Mesendoderm (in vitro differentiated cells): ENCODE measurements at regions not wholly inside any gene's neighbourhood (a gene's known extent, or its start where the extent isn't known, plus 50 kb on each side); places are given as distances from the start of the nearest gene placed in this dataset.

Experiments
- DNase-seq: peaks from one replicate; pipeline ENCODE4 v3.0.0; 2013
- H2AK5ac ChIP-seq: 2 replicates; pipeline ENCODE4 v1.6.1; 2013; ENCODE audit warnings: low read length, inconsistent platforms
- H2BK120ac ChIP-seq: 2 replicates; pipeline ENCODE4 v1.6.1; 2013; ENCODE audit warnings: low read depth, mild to moderate bottlenecking, low read length, moderate library complexity, mixed read lengths
- H2BK15ac ChIP-seq: replicated peaks from 2 replicates; pipeline ENCODE4 v1.6.1; 2013; ENCODE audit warnings: low read depth, mild to moderate bottlenecking, moderate library complexity
- H2BK5ac ChIP-seq: 2 replicates; pipeline ENCODE4 v1.6.1; 2013; ENCODE audit warnings: low read length, inconsistent platforms
- H3K18ac ChIP-seq: 2 replicates; pipeline ENCODE4 v1.6.1; 2013; ENCODE audit warnings: mild to moderate bottlenecking, low read length, mixed read lengths
- H3K23ac ChIP-seq: one replicate; pipeline ENCODE4 v1.6.1; 2013; ENCODE audit warnings: low read length
- H3K27ac ChIP-seq: 2 replicates; pipeline ENCODE4 v1.5.1; 2013; ENCODE audit warnings: low read depth, mild to moderate bottlenecking, inconsistent platforms, low read length, moderate library complexity
- H3K27me3 ChIP-seq: 2 replicates; pipeline ENCODE4 v1.6.1; 2013; ENCODE audit warnings: low read length, control low read depth, mild to moderate bottlenecking, inconsistent platforms; ENCODE audit not compliant: insufficient read depth, poor library complexity
- H3K36me3 ChIP-seq: 2 replicates; pipeline ENCODE4 v1.6.1; 2013; ENCODE audit warnings: low read length, inconsistent platforms; ENCODE audit not compliant: control insufficient read depth, insufficient read depth
- H3K4ac ChIP-seq: one replicate; pipeline ENCODE4 v1.6.1; 2013; ENCODE audit warnings: low read depth, mild to moderate bottlenecking, low read length, moderate library complexity
- H3K4me1 ChIP-seq: 2 replicates; pipeline ENCODE4 v1.6.1; 2013; ENCODE audit warnings: low read depth, low read length, inconsistent platforms; ENCODE audit not compliant: control insufficient read depth
- H3K4me2 ChIP-seq: 2 replicates; pipeline ENCODE4 v1.6.1; 2013; ENCODE audit warnings: low read length
- H3K4me3 ChIP-seq: 2 replicates; pipeline ENCODE4 v1.5.1; 2013; ENCODE audit warnings: mild to moderate bottlenecking, low read length
- H3K56ac ChIP-seq: one replicate; pipeline ENCODE4 v1.6.1; 2013; ENCODE audit warnings: low read length
- H3K79me1 ChIP-seq: 2 replicates; pipeline ENCODE4 v1.6.1; 2013; ENCODE audit warnings: low read length, inconsistent platforms
- H3K79me2 ChIP-seq: 2 replicates; pipeline ENCODE4 v1.6.1; 2013; ENCODE audit warnings: mild to moderate bottlenecking, low read length; ENCODE audit not compliant: control insufficient read depth, insufficient read depth
- H3K9ac ChIP-seq: 2 replicates; pipeline ENCODE4 v1.6.1; 2013; ENCODE audit warnings: low read length, inconsistent platforms
- H4K5ac ChIP-seq: one replicate; pipeline ENCODE4 v1.6.1; 2013; ENCODE audit warnings: low read length
- H4K8ac ChIP-seq: one replicate; pipeline ENCODE4 v1.6.1; 2013; ENCODE audit warnings: low read depth, mild to moderate bottlenecking, control low read depth, low read length, moderate library complexity
- WGBS: extraction: QIAGEN DNeasy Blood & Tissue Kit; methylation state at CpG from one replicate; pipeline ENCODE4 v1.1.7; 2013; ENCODE audit warnings: low lambda C conversion rate, missing lambda C conversion rate; ENCODE audit not compliant: insufficient coverage; ENCODE audit errors: extremely low coverage; 5-methylcytosine and 5-hydroxymethylcytosine counted together

DNA sequence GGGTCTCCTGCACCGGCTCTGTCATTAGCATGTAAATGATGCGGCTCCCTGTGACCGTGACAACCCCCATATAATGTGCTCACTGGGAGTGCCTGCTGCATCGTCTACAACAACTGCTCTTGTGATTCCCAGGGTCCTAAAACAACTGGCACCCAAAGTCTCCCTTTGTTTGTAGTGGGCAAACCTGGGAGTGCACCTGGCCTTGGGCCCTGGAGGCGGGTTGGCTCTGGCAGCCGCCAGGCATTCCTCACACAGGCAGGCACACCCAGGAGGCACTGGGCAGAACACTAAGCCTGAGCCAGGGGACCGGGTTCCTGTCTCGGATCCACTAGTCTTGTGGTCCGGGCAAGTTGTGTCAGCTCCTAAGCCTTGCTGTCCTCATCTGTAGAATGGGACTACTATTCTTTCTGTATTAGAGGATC is 115.5 kb upstream of the GPR26 start:
- no peaks in the 10 kb centered on the region for H3K4me1 ChIP-seq
- H3K56ac ChIP-seq: no peak overlapping the region
- no peaks in the 10 kb centered on the region for H3K79me1 ChIP-seq
- no peak overlapping the region for H4K5ac ChIP-seq
- no peaks in the 10 kb centered on the region for H3K36me3 ChIP-seq
- no peak overlapping the region for H3K27ac ChIP-seq
- H3K4ac ChIP-seq: no peak overlapping the region
- no peak overlapping the region for H2BK120ac ChIP-seq
- H3K18ac ChIP-seq: no peak overlapping the region
- H3K9ac ChIP-seq: no peak overlapping the region
- no peak overlapping the region for H2BK5ac ChIP-seq
- WGBS: no CpG with 5 or more reads among the region's 9 CpGs
- H3K23ac ChIP-seq: no peak overlapping the region
- H4K8ac ChIP-seq: no peak overlapping the region
- no peak overlapping the region for H2BK15ac ChIP-seq
- no peak overlapping the region for H3K4me2 ChIP-seq
- no peak for DNase-seq
- no peak overlapping the region for H3K4me3 ChIP-seq
- no peak overlapping the region for H2AK5ac ChIP-seq
- no peaks in the 10 kb centered on the region for H3K27me3 ChIP-seq
- H3K79me2 ChIP-seq: no peaks in the 10 kb centered on the region

DNA sequence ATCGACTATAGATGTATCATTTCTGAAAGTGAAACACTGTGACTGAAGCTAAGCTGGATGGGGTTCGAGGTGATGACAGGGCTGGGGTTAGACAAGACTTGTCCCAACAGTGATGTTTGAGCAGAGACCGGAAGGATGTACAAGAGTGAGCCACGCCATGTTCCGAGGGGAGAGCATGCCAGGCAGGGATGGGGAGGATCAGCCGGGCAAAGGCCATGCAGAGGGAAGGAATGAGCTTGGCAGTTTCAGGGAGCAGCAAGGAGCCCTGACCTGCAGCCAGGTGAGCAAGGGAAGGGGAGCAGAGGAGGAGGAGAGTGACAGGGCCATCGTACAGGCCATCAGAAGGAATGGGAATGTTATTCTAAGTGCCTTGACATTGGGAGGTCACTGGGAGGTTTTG is 114.9 kb upstream of the GPR26 start:
- H2BK15ac ChIP-seq: no peak overlapping the region
- WGBS: no CpG with 5 or more reads among the region's 7 CpGs
- no peaks in the 10 kb centered on the region for H3K79me1 ChIP-seq

DNA sequence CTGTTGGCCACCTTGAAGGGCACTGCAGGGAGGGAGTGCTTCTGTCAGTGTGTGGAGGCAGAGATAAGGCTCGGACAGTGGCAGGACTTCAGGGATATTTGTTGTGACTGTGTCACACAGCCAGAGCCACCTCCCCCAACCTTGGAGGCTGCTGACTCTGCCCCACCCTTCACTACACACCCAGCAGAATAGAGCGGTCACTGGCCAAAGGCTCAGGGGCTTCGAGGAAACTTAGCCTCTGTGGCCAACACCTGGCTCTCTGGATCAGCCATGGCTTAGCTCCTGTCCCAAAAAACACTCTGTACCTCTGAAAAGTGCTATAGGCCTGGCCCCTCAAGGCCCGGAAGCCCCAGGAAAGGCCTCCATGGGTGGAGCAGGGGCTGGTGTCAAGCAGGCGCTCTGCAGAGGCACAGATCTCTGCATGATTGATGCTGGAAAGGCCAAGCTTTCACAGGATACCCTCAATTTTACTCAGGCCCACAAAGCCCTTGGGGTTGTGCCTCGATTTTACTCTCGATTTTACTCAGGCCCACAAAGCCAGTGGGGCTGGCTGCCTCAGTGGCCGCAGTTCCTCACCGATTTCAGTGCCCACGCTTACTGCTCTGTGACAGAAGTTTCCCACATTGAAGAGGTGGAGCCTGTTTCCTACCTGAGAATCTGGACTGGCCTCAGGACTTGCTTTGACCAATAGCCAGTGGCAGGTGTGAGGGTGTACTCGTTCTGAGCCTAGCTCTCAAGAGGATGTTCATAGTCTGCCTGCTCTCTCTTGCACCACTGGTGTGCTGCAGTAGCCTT is 113.2 kb upstream of the GPR26 start:
- no peak overlapping the region for H3K4ac ChIP-seq
- H3K56ac ChIP-seq: no peak overlapping the region
- DNase-seq: no peak
- H4K5ac ChIP-seq: no peak overlapping the region
- H3K9ac ChIP-seq: no peak overlapping the region
- H2AK5ac ChIP-seq: no peak overlapping the region
- no peak overlapping the region for H2BK5ac ChIP-seq
- no peak overlapping the region for H3K4me2 ChIP-seq
- H3K18ac ChIP-seq: no peak overlapping the region
- H3K36me3 ChIP-seq: no peaks in the 10 kb centered on the region
- no peaks in the 10 kb centered on the region for H3K79me2 ChIP-seq
- H4K8ac ChIP-seq: no peak overlapping the region
- no peak overlapping the region for H2BK15ac ChIP-seq
- H2BK120ac ChIP-seq: no peak overlapping the region
- H3K4me1 ChIP-seq: no peaks in the 10 kb centered on the region
- H3K79me1 ChIP-seq: no peaks in the 10 kb centered on the region
- H3K27me3 ChIP-seq: no peaks in the 10 kb centered on the region
- no CpG with 5 or more reads among the region's 11 CpGs for WGBS
- no peak overlapping the region for H3K4me3 ChIP-seq
- no peak overlapping the region for H3K23ac ChIP-seq
- H3K27ac ChIP-seq: no peak overlapping the region

More for the DNA sequence above, 114.9 kb upstream of the GPR26 start:
- no peak overlapping the region for H3K4me2 ChIP-seq
- H3K27me3 ChIP-seq: no peaks in the 10 kb centered on the region
- DNase-seq: no peak
- no peak overlapping the region for H4K8ac ChIP-seq
- no peak overlapping the region for H3K9ac ChIP-seq
- no peak overlapping the region for H2BK120ac ChIP-seq
- H3K79me2 ChIP-seq: no peaks in the 10 kb centered on the region
- no peak overlapping the region for H3K4ac ChIP-seq
- no peak overlapping the region for H3K23ac ChIP-seq
- no peak overlapping the region for H3K4me3 ChIP-seq
- H3K36me3 ChIP-seq: no peaks in the 10 kb centered on the region
- no peak overlapping the region for H3K27ac ChIP-seq
- no peak overlapping the region for H2BK5ac ChIP-seq
- no peaks in the 10 kb centered on the region for H3K4me1 ChIP-seq
- no peak overlapping the region for H2AK5ac ChIP-seq
- no peak overlapping the region for H3K18ac ChIP-seq
- no peak overlapping the region for H4K5ac ChIP-seq
- no peak overlapping the region for H3K56ac ChIP-seq

DNA sequence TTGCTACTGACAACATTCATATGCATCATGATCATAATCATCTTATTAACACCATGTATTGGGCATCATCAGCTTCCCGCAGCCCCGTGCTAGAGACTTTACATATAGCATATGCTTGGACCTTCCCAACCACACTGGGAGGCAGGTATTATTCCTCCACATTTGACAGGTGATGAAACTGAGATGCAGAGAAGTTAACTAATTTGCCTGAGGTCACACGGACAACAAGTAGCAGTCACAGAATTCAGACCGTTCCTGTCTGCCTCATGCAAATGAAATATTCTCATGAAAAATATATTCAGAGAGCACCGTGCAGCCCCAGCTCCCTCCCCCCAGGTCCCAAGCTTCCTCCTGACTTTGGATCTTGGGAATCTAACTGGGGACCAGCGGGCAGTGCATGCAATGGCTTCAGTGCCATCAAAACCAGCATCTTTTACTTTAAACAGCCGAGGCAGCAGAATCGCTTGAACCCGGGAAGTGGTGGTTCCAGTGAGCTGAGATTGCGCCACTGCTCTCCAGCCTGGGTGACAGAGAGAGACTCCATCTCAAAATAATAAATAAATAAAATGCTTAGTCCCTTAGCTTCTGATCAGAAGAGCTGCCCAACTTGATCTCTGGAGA is 112.2 kb upstream of the GPR26 start:
- H4K8ac ChIP-seq: no peak overlapping the region
- no peak overlapping the region for H2AK5ac ChIP-seq
- H4K5ac ChIP-seq: no peak overlapping the region
- no peak overlapping the region for H3K18ac ChIP-seq
- H3K79me2 ChIP-seq: no peaks in the 10 kb centered on the region
- H3K4ac ChIP-seq: no peak overlapping the region
- H3K27me3 ChIP-seq: no peaks in the 10 kb centered on the region
- H2BK15ac ChIP-seq: no peak overlapping the region
- no peak overlapping the region for H3K4me3 ChIP-seq
- DNase-seq: no peak
- no CpG with 5 or more reads among the region's 10 CpGs for WGBS
- H3K4me1 ChIP-seq: no peaks in the 10 kb centered on the region
- no peak overlapping the region for H3K23ac ChIP-seq
- no peaks in the 10 kb centered on the region for H3K36me3 ChIP-seq
- H3K56ac ChIP-seq: no peak overlapping the region
- H3K27ac ChIP-seq: no peak overlapping the region
- no peaks in the 10 kb centered on the region for H3K79me1 ChIP-seq
- no peak overlapping the region for H2BK5ac ChIP-seq
- H3K9ac ChIP-seq: no peak overlapping the region
- H3K4me2 ChIP-seq: no peak overlapping the region
- H2BK120ac ChIP-seq: no peak overlapping the region

DNA sequence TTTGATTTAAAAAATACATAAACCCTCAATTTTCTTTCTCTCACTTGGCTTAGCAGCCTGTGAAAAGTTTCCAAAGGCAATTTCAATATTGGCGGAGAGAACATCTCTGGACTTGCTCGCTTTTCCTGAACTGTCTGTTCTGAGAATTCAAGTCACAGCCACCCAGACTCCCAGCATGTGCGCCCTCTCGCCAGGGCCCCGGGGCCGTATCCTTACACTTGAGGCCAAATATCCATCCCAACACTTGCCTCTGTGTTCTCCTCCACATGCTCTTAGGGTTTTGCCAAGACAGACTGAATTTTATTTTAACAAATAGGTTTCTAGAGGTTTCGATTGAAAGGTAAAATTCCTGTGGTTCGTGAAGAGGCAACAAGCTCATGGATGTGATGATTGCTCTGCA is 111.5 kb upstream of the GPR26 start:
- H3K4me1 ChIP-seq: no peaks in the 10 kb centered on the region
- H3K36me3 ChIP-seq: no peaks in the 10 kb centered on the region
- H2BK5ac ChIP-seq: no peak overlapping the region
- H4K8ac ChIP-seq: no peak overlapping the region
- no peaks in the 10 kb centered on the region for H3K27me3 ChIP-seq
- H4K5ac ChIP-seq: no peak overlapping the region
- H3K18ac ChIP-seq: no peak overlapping the region
- H3K79me1 ChIP-seq: no peaks in the 10 kb centered on the region
- H3K4me2 ChIP-seq: no peak overlapping the region
- no peak overlapping the region for H2BK120ac ChIP-seq
- H2AK5ac ChIP-seq: no peak overlapping the region
- H3K4me3 ChIP-seq: no peak overlapping the region
- H3K4ac ChIP-seq: no peak overlapping the region
- H3K56ac ChIP-seq: no peak overlapping the region
- no CpG with 5 or more reads among the region's 8 CpGs for WGBS
- H3K23ac ChIP-seq: no peak overlapping the region
- no peaks in the 10 kb centered on the region for H3K79me2 ChIP-seq
- no peak overlapping the region for H3K9ac ChIP-seq
- no peak for DNase-seq
- no peak overlapping the region for H3K27ac ChIP-seq
- no peak overlapping the region for H2BK15ac ChIP-seq
